HEK293 (cell line): ENCODE measurements at regions not wholly inside any gene's neighbourhood (a gene's known extent, or its start where the extent isn't known, plus 50 kb on each side); places are given as distances from the start of the nearest gene placed in this dataset.

Source experiments
- CTCF ChIA-PET: fragments of 350-600 bp; formaldehyde crosslinking; extraction: SDS; loops from one replicate; lab custom pipeline; 2021; ENCODE audit warnings: antibody characterized with exemption; lab: Yijun Ruan, JAX
- POLR2A ChIA-PET: fragments of 300-600 bp; formaldehyde crosslinking; extraction: SDS; loops from one replicate; lab custom pipeline; 2020; ENCODE audit warnings: antibody characterized with exemption, inconsistent platforms; lab: Yijun Ruan, JAX
- H3K27ac ChIP-seq: fragments of 200-500 bp; sonication (Bioruptor generic); 2 replicates; pipeline ENCODE4 v1.5.1; 2014; ENCODE audit warnings: low read depth, low read length, control low read depth, inconsistent platforms; ENCODE audit errors: extremely low read depth
- H3K36me3 ChIP-seq, 2 experiments: fragments of 200-500 bp in 1 of 2; sonication (Bioruptor generic) in 1 of 2; 1 replicate in 1 of 2; 2 replicates in 1 of 2; pipeline ENCODE4 v1.5.1; 2014 to 2017; ENCODE audit warnings: inconsistent platforms in 2 of 2, low read length in 2 of 2; ENCODE audit not compliant: control insufficient read depth in 2 of 2, insufficient read depth in 1 of 2
- H3K4me1 ChIP-seq: fragments of 200-500 bp; sonication (Bioruptor generic); 2 replicates; pipeline ENCODE4 v1.5.1; 2014; ENCODE audit warnings: mild to moderate bottlenecking, low read length, inconsistent platforms; ENCODE audit not compliant: control insufficient read depth, insufficient read depth
- H3K4me3 ChIP-seq: 2 replicates; pipeline ENCODE4 v1.5.1; 2011; ENCODE audit warnings: low read depth, mild to moderate bottlenecking, control low read depth, low read length, moderate library complexity
- H3K9me3 ChIP-seq: fragments of 200-500 bp; sonication (Bioruptor generic); 2 replicates; pipeline ENCODE4 v1.5.1; 2014; ENCODE audit warnings: low read depth, low read length, inconsistent platforms; ENCODE audit not compliant: control insufficient read depth, insufficient read depth
- GLI4 ChIP-seq: fragments of 450-650 bp; formaldehyde crosslinking; IDR thresholded peaks from 2 replicates; pipeline ENCODE4 v1.5.1; 2016; ENCODE audit warnings: missing biosample characterization, missing genetic modification characterization
- HIC1 ChIP-seq: fragments of 450-650 bp; formaldehyde crosslinking; IDR thresholded peaks from 2 replicates; pipeline ENCODE4 v1.5.1; 2016; ENCODE audit warnings: missing biosample characterization, missing genetic modification characterization
- KLF1 ChIP-seq: fragments of 450-650 bp; formaldehyde crosslinking; IDR thresholded peaks from 2 replicates; pipeline ENCODE4 v1.5.1; 2016; ENCODE audit warnings: missing biosample characterization, missing genetic modification characterization
- KLF8 ChIP-seq: fragments of 450-650 bp; formaldehyde crosslinking; IDR thresholded peaks from 2 replicates; pipeline ENCODE4 v1.5.1; 2016; ENCODE audit warnings: missing biosample characterization, missing genetic modification characterization
- ZFP69B ChIP-seq: fragments of 450-650 bp; formaldehyde crosslinking; IDR thresholded peaks from 2 replicates; pipeline ENCODE4 v1.5.1; 2016; ENCODE audit warnings: missing biosample characterization, missing genetic modification characterization
- ZNF114 ChIP-seq: fragments of 450-650 bp; formaldehyde crosslinking; IDR thresholded peaks from 2 replicates; pipeline ENCODE4 v1.5.0; 2017; ENCODE audit warnings: missing biosample characterization, missing genetic modification characterization
- ZNF132 ChIP-seq: fragments of 450-650 bp; formaldehyde crosslinking; IDR thresholded peaks from 2 replicates; pipeline ENCODE4 v1.5.1; 2017; ENCODE audit warnings: missing biosample characterization, missing genetic modification characterization, borderline replicate concordance
- ZNF138 ChIP-seq: fragments of 450-650 bp; formaldehyde crosslinking; IDR thresholded peaks from 2 replicates; pipeline ENCODE4 v1.5.1; 2016; ENCODE audit warnings: missing biosample characterization, missing genetic modification characterization, borderline replicate concordance
- ZNF140 ChIP-seq: fragments of 450-650 bp; formaldehyde crosslinking; IDR thresholded peaks from 2 replicates; pipeline ENCODE4 v1.5.1; 2016; ENCODE audit warnings: missing biosample characterization, missing genetic modification characterization
- ZNF157 ChIP-seq: fragments of 450-650 bp; formaldehyde crosslinking; IDR thresholded peaks from 2 replicates; pipeline ENCODE4 v1.5.1; 2016; ENCODE audit warnings: missing biosample characterization, missing genetic modification characterization
- ZNF16 ChIP-seq: fragments of 450-650 bp; formaldehyde crosslinking; IDR thresholded peaks from 2 replicates; pipeline ENCODE4 v1.5.1; 2016; ENCODE audit warnings: low read depth, missing biosample characterization, missing genetic modification characterization
- ZNF416 ChIP-seq: fragments of 450-650 bp; formaldehyde crosslinking; IDR thresholded peaks from 2 replicates; pipeline ENCODE4 v1.5.1; 2016; ENCODE audit warnings: missing biosample characterization, missing genetic modification characterization
- ZNF433 ChIP-seq: fragments of 450-650 bp; formaldehyde crosslinking; IDR thresholded peaks from 2 replicates; pipeline ENCODE4 v1.5.1; 2016; ENCODE audit warnings: missing biosample characterization, missing genetic modification characterization, low read depth
- ZNF623 ChIP-seq: fragments of 450-650 bp; formaldehyde crosslinking; IDR thresholded peaks from 2 replicates; pipeline ENCODE4 v1.5.1; 2016; ENCODE audit warnings: missing biosample characterization, missing genetic modification characterization
- ZSCAN30 ChIP-seq: fragments of 450-650 bp; IDR thresholded peaks from 2 replicates; pipeline ENCODE4 v1.5.1; 2018; ENCODE audit warnings: missing biosample characterization, mild to moderate bottlenecking, missing genetic modification characterization, moderate library complexity
- TF ChIP-seq, protein P1 (sequence below): IDR thresholded peaks from 2 replicates; pipeline ENCODE4 v1.6.1; 2011; ENCODE audit warnings: mild to moderate bottlenecking, low read depth, low read length, borderline replicate concordance

GRCh38 chr11:92284107-92284506 lies 59.5 kb downstream of the FAT3 start:
- ChIA-PET CTCF (no interaction called here), POLR2A (no interaction called here)
- H3K4me1 ChIP-seq = no peaks in the 10 kb centered on the region
- H3K9me3 ChIP-seq = no peaks in the 10 kb centered on the region
- H3K36me3 ChIP-seq = no peaks in the 10 kb centered on the region
- TF ChIP-seq ZSCAN30 (tag by site-specific recombination) = no peak
- peak; percentile 53; the same call in 1 of the 2 replicates for TF ChIP-seq KLF1 (tag by site-specific recombination)
- TF ChIP-seq ZNF157 (tag by site-specific recombination) = no peak
- TF ChIP-seq ZNF623 (tag by site-specific recombination) = no peak
- H3K4me3 ChIP-seq = no peak overlapping the region
- no peak overlapping the region for H3K27ac ChIP-seq

DNA sequence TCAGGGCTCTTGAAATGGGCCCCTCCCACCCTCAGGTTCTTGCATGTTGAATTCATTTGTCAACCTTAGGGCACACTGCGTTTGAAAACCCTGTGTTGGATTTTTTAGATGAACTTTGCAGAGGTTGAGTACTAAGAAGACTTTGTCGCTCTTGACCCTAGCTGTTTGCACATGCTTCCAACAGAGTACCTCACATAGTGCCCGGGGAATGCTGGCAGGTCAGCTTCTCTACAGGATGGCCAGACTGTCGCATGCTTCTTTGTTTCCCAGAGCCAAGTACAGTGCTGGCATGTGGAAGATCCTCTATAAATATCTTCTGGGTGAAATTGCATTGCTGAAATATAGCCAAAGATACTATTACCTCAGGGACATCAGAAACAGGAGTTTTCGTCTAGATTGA lies 59.9 kb downstream of the FAT3 start:
- POLR2A ChIA-PET = no interaction called here
- H3K4me1 ChIP-seq = no peaks in the 10 kb centered on the region
- H3K36me3 ChIP-seq = no peaks in the 10 kb centered on the region
- TF ChIP-seq ZSCAN30 (tag by site-specific recombination) (no peak), ZNF138 (tag by site-specific recombination) (no peak), ZFP69B (tag by site-specific recombination) (no peak), GLI4 (tag by site-specific recombination) (no peak), ZNF433 (no peak), ZNF140 (tag by site-specific recombination) (no peak), ZNF132 (tag by site-specific recombination) (no peak), KLF8 (no peak), ZNF16 (no peak), HIC1 (tag by site-specific recombination) (no peak)
- H3K9me3 ChIP-seq = no peaks in the 10 kb centered on the region
- H3K4me3 ChIP-seq = no peak overlapping the region
- no peak overlapping the region for H3K27ac ChIP-seq
- CTCF ChIA-PET = interaction anchor here (0.6 kb wide), 1 partner anchor 53 kb away, joined by 4 read pairs; no protein-coding TSS in a partner anchor

DNA sequence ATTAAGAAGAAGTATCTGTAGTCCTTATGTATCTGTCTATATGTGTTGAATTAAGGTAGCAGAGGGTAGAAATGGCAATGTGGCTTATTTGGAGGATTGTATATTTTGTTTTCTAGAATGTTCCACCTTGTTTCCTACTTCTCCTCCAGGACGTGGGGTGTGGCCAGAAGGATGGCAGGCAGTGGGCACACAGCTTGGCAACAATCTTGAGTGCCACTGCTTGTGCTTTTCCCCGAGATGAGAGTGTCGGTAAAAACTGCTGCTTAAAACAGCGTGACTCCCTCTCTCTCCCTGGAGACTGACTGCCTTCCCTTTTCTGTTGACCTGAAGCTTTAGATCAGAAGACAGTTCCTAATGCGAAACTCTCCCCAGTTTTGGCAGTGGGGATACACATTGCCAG lies 61.2 kb downstream of the FAT3 start:
- no peaks in the 10 kb centered on the region for H3K9me3 ChIP-seq
- CTCF ChIA-PET = no interaction called here
- H3K36me3 ChIP-seq = no peaks in the 10 kb centered on the region
- no peak overlapping the region for H3K27ac ChIP-seq
- POLR2A ChIA-PET = no interaction called here
- H3K4me1 ChIP-seq = no peaks in the 10 kb centered on the region
- no peak overlapping the region for H3K4me3 ChIP-seq
- TF ChIP-seq, protein P1, sequence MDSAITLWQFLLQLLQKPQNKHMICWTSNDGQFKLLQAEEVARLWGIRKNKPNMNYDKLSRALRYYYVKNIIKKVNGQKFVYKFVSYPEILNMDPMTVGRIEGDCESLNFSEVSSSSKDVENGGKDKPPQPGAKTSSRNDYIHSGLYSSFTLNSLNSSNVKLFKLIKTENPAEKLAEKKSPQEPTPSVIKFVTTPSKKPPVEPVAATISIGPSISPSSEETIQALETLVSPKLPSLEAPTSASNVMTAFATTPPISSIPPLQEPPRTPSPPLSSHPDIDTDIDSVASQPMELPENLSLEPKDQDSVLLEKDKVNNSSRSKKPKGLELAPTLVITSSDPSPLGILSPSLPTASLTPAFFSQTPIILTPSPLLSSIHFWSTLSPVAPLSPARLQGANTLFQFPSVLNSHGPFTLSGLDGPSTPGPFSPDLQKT = no peak

- Histone ChIP-seq H3K4me1 (no peaks in the 10 kb centered on the region), H3K9me3 (no peaks in the 10 kb centered on the region), H3K27ac (no peak overlapping the region), H3K4me3 (no peak overlapping the region), H3K36me3 (no peaks in the 10 kb centered on the region)
- TF ChIP-seq ZNF114 (tag by site-specific recombination) = no peak
- no peak for TF ChIP-seq ZNF416 (tag by site-specific recombination)
- ChIA-PET POLR2A (no interaction called here), CTCF (interaction anchor here (0.6 kb wide), 2 partner anchors 165 to 1976 kb away, joined by 3 read pairs; no protein-coding TSS in a partner anchor)
Measured at GRCh38 chr11:92286709-92287108, 62.1 kb downstream of the FAT3 start.
